ENCODE measurements at regions not wholly inside any gene's neighbourhood (a gene's known extent, or its start where the extent isn't known, plus 50 kb on each side); places are given as distances from the start of the nearest gene placed in this dataset.

- TF ChIP-seq CTCF (IDR thresholded peaks at IDR 0.05): no peak
- no peak for TF ChIP-seq MAX (IDR thresholded peaks at IDR 0.05; ENCODE audit: low read depth)
- no peak for TF ChIP-seq RXRA (IDR thresholded peaks at IDR 0.05; ENCODE audit: borderline replicate concordance, low read depth)
- no peak for TF ChIP-seq EP300 (IDR thresholded peaks at IDR 0.05; ENCODE audit: borderline replicate concordance in 1 of 2, low read depth in 1 of 2, low read length in 1 of 2)
- TF ChIP-seq POLR2AphosphoS5 (IDR thresholded peaks at IDR 0.05; ENCODE audit: low read depth, low read length): no peak
- TF ChIP-seq IRF3 (IDR thresholded peaks at IDR 0.05; ENCODE audit: low read depth, low read length): no peak
- no peak for TF ChIP-seq EZH2phosphoT487 (IDR thresholded peaks at IDR 0.05; ENCODE audit: borderline replicate concordance, low read depth)
- no peak for TF ChIP-seq MEF2A (IDR thresholded peaks at IDR 0.05; ENCODE audit: borderline replicate concordance, low read depth)
- no peak for TF ChIP-seq REST (IDR thresholded peaks at IDR 0.05; ENCODE audit: low read depth, low read length)
- no peak for TF ChIP-seq TAF1 (IDR thresholded peaks at IDR 0.05; ENCODE audit: borderline replicate concordance, low read depth, low read length)
- no peak for TF ChIP-seq GABPA (IDR thresholded peaks at IDR 0.05; ENCODE audit: low read depth)
- TF ChIP-seq SMC3 (IDR thresholded peaks at IDR 0.05; ENCODE audit: low read depth, low read length): no peak
These were observed 86.9 kb downstream of the DACT1 start for GRCh38 chr14:58724702-58725101.
